Large intestine (tissue), 3 donors: ENCODE measurements at regions not wholly inside any gene's neighbourhood (a gene's known extent, or its start where the extent isn't known, plus 50 kb on each side); places are given as distances from the start of the nearest gene placed in this dataset.

Experiments
- DNase-seq, 2 donors: peaks; one replicate each; pipeline versions ENCODE4 v3.0.0 to v3.0.0-alpha.2; 2013
- H3K27ac ChIP-seq: one replicate; pipeline ENCODE4 v1.5.1; 2013; ENCODE audit warnings: low read length
- H3K27me3 ChIP-seq: 2 replicates; pipeline ENCODE4 v1.6.1; 2013; ENCODE audit warnings: low read length; ENCODE audit not compliant: control insufficient read depth, insufficient read depth
- H3K36me3 ChIP-seq: 2 replicates; pipeline ENCODE4 v1.6.1; 2013; ENCODE audit warnings: low read length; ENCODE audit not compliant: control insufficient read depth, insufficient read depth
- H3K4me1 ChIP-seq: one replicate; pipeline ENCODE4 v1.6.1; 2013; ENCODE audit warnings: low read length; ENCODE audit not compliant: control insufficient read depth, insufficient read depth
- H3K4me3 ChIP-seq: one replicate; pipeline ENCODE4 v1.5.1; 2013; ENCODE audit warnings: low read length
- H3K9me3 ChIP-seq: one replicate; pipeline ENCODE4 v1.6.1; 2013; ENCODE audit warnings: mild to moderate bottlenecking, low read depth, low read length, moderate library complexity; ENCODE audit not compliant: control insufficient read depth
- WGBS: methylation state at CpG from one replicate; pipeline ENCODE4 v1.1.5; 2013; ENCODE audit warnings: low lambda C conversion rate; ENCODE audit not compliant: insufficient coverage; 5-methylcytosine and 5-hydroxymethylcytosine counted together

- H3K27ac ChIP-seq, result no peak overlapping the region
- no peak for DNase-seq
- no peak overlapping the region for H3K4me3 ChIP-seq
- H3K36me3 ChIP-seq, result no peaks in the 10 kb centered on the region
- H3K4me1 ChIP-seq, result no peaks in the 10 kb centered on the region
- WGBS, result no CpG with 5 or more reads among the region's 4 CpGs
- no peaks in the 10 kb centered on the region for H3K9me3 ChIP-seq
- H3K27me3 ChIP-seq, result no peaks in the 10 kb centered on the region
Measured at GRCh38 chr2:5412001-5412400, 280.2 kb upstream of the SOX11 start.

GRCh38 chr2:5433855-5434254 lies 258.3 kb upstream of the SOX11 start:
- H3K4me3 ChIP-seq, result no peak overlapping the region
- H3K9me3 ChIP-seq, result no peaks in the 10 kb centered on the region
- no peak overlapping the region for H3K27ac ChIP-seq
- H3K36me3 ChIP-seq, result no peaks in the 10 kb centered on the region
- H3K4me1 ChIP-seq, result no peaks in the 10 kb centered on the region
- no peak for DNase-seq
- no peaks in the 10 kb centered on the region for H3K27me3 ChIP-seq
- WGBS, result 60% methylated on average over 1 of the region's 2 CpGs

- no peak overlapping the region for H3K27ac ChIP-seq
- H3K9me3 ChIP-seq, result no peaks in the 10 kb centered on the region
- 80% methylated on average over 1 of the region's 4 CpGs for WGBS
- no peaks in the 10 kb centered on the region for H3K36me3 ChIP-seq
- H3K4me3 ChIP-seq, result no peak overlapping the region
- no peak for DNase-seq
- H3K4me1 ChIP-seq, result no peaks in the 10 kb centered on the region
- no peaks in the 10 kb centered on the region for H3K27me3 ChIP-seq
Measured at GRCh38 chr2:5437375-5437774, 254.8 kb upstream of the SOX11 start.

GRCh38 chr2:5440174-5440573 lies 252.0 kb upstream of the SOX11 start:
- no peak overlapping the region for H3K27ac ChIP-seq
- H3K36me3 ChIP-seq, result no peaks in the 10 kb centered on the region
- no peak overlapping the region for H3K4me3 ChIP-seq
- no peaks in the 10 kb centered on the region for H3K9me3 ChIP-seq
- WGBS, result no CpG with 5 or more reads among the region's 1 CpG
- H3K4me1 ChIP-seq, result no peaks in the 10 kb centered on the region
- no peak for DNase-seq
- no peaks in the 10 kb centered on the region for H3K27me3 ChIP-seq

GRCh38 chr2:5442736-5443135 lies 249.4 kb upstream of the SOX11 start:
- no peaks in the 10 kb centered on the region for H3K27me3 ChIP-seq
- no peaks in the 10 kb centered on the region for H3K4me1 ChIP-seq
- WGBS, result 85% methylated on average over 4 of the region's 9 CpGs
- no peaks in the 10 kb centered on the region for H3K9me3 ChIP-seq
- H3K4me3 ChIP-seq, result no peak overlapping the region
- H3K27ac ChIP-seq, result no peak overlapping the region
- H3K36me3 ChIP-seq, result no peaks in the 10 kb centered on the region
- DNase-seq, result no peak

GRCh38 chr2:5444168-5444567 lies 248.0 kb upstream of the SOX11 start:
- no peak overlapping the region for H3K4me3 ChIP-seq
- no peaks in the 10 kb centered on the region for H3K4me1 ChIP-seq
- no peak for DNase-seq
- no peaks in the 10 kb centered on the region for H3K36me3 ChIP-seq
- H3K9me3 ChIP-seq, result no peaks in the 10 kb centered on the region
- H3K27ac ChIP-seq, result no peak overlapping the region
- no peaks in the 10 kb centered on the region for H3K27me3 ChIP-seq
- WGBS, result no CpG with 5 or more reads among the region's 16 CpGs

GRCh38 chr2:5444854-5445253 lies 247.3 kb upstream of the SOX11 start:
- WGBS, result no CpG with 5 or more reads among the region's 4 CpGs
- Histone ChIP-seq H3K4me1 (no peaks in the 10 kb centered on the region), H3K27me3 (no peaks in the 10 kb centered on the region), H3K36me3 (no peaks in the 10 kb centered on the region), H3K9me3 (no peaks in the 10 kb centered on the region), H3K27ac (no peak overlapping the region), H3K4me3 (no peak overlapping the region)
- no peak for DNase-seq

- no peak for DNase-seq
- Histone ChIP-seq H3K27ac (no peak overlapping the region), H3K4me1 (no peaks in the 10 kb centered on the region), H3K27me3 (no peaks in the 10 kb centered on the region), H3K9me3 (no peaks in the 10 kb centered on the region), H3K4me3 (no peak overlapping the region), H3K36me3 (no peaks in the 10 kb centered on the region)
Measured at GRCh38 chr2:5449867-5450266, 242.3 kb upstream of the SOX11 start.

- Histone ChIP-seq H3K27me3 (no peaks in the 10 kb centered on the region), H3K27ac (no peak overlapping the region), H3K9me3 (no peaks in the 10 kb centered on the region), H3K4me1 (no peaks in the 10 kb centered on the region), H3K4me3 (no peak overlapping the region), H3K36me3 (no peaks in the 10 kb centered on the region)
- DNase-seq, result no peak
- WGBS, result no CpG with 5 or more reads among the region's 23 CpGs
Measured at GRCh38 chr2:5453220-5454050, 238.7 kb upstream of the SOX11 start.

GRCh38 chr2:5454051-5454390 lies 238.2 kb upstream of the SOX11 start:
- no peaks in the 10 kb centered on the region for H3K36me3 ChIP-seq
- no peaks in the 10 kb centered on the region for H3K4me1 ChIP-seq
- 100% methylated on average over 2 of the region's 4 CpGs for WGBS
- no peak overlapping the region for H3K27ac ChIP-seq
- no peak for DNase-seq
- no peak overlapping the region for H3K4me3 ChIP-seq
- no peaks in the 10 kb centered on the region for H3K27me3 ChIP-seq
- H3K9me3 ChIP-seq, result no peaks in the 10 kb centered on the region

GRCh38 chr2:5459041-5459440 lies 233.1 kb upstream of the SOX11 start:
- Histone ChIP-seq H3K27ac (no peak overlapping the region), H3K4me1 (no peaks in the 10 kb centered on the region), H3K36me3 (no peaks in the 10 kb centered on the region), H3K9me3 (no peaks in the 10 kb centered on the region), H3K4me3 (no peak overlapping the region), H3K27me3 (no peaks in the 10 kb centered on the region)
- WGBS, result no CpG with 5 or more reads among the region's 6 CpGs
- no peak for DNase-seq
